ENCODE measurements at regions not wholly inside any gene's neighbourhood (a gene's known extent, or its start where the extent isn't known, plus 50 kb on each side); places are given as distances from the start of the nearest gene placed in this dataset.

- no peak for DNase-seq (ENCODE audit: low spot score)
These were observed 335.4 kb upstream of the MEOX2 start for GRCh38 chr7:16021851-16022250.

DNA sequence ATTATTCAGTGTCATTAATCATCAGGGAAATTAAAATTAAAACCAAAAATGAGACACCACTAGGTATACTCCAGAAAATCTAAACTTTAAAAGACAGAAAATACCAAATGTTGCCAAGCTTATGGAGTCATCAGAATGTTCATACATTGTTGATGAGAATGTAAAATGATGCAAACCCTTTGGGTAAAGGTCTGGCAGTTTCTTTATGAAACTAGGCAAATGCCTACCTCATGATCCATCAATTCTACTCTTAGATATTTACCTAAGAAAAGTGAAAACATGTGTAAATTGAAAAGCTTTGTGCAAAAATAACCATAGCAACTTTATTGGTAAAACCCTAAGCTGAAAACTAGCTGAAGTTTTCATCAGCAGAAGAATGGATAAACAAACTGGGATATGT lies 329.5 kb upstream of the MEOX2 start:
- no peak for DNase-seq (ENCODE audit: low spot score)

DNA sequence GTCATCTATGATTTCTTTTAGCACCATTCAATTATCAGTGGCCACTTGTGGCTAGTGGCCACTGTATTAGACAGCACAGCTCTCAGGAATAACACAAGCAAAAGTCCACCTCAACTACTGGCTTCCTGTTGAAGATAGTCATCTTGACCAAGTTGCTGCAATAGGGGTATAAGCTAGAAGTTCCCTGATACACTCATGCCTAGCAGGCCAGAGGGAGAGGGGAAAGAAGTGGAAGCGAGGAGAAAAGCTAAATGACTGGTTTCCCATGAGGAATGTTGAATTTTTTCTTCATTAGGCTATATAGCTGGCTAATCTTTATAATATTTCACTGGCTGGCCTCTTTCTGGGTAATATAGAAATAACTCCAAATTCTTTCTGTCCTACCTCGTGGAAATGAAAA lies 327.5 kb upstream of the MEOX2 start:
- no peak for DNase-seq (ENCODE audit: low spot score)

- no peak for DNase-seq (ENCODE audit: low spot score)
These were observed 321.4 kb upstream of the MEOX2 start for GRCh38 chr7:16007911-16008310.

GRCh38 chr7:16004702-16005101 lies 318.2 kb upstream of the MEOX2 start:
- no peak for DNase-seq (ENCODE audit: low spot score)

DNA sequence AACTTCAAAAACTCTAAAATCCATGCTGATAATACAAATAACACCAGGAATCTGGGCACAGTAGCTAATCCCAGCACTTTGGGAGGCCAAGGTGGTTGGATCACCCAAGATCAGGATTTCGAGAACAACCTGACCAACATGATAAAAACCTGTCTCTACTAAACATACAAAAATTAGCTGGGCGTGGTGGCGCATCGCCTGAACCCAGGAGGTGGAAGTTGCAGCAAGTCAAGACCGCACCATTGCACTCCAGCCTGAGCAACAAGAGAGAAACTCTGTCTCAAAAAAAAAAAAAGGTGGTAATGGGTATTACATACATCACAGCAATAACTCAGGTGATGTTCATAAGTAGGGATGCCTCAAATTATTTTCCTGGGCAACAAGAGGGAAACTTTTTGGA lies 315.0 kb upstream of the MEOX2 start:
- DNase-seq (ENCODE audit: low spot score), result no peak

DNA sequence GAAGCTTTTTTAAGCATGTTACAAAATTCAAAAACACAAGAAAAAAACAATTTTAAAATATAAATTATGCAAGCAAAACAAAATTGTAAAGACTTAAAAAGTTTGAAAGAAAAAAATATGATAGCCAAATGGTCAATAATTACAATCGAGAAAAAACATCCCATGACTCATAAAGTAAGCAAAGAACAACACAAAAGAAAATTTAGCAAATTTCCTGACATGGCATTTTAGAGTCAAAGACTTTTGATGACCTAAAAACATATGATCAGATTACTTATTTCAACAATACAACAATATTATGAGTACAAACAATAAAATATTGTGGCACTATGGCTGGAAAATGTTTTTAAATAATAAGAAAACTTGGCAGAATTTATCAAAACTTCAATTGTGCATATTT lies 312.1 kb upstream of the MEOX2 start:
- no peak for DNase-seq (ENCODE audit: low spot score)

- no peak for DNase-seq (ENCODE audit: low spot score)
These were observed 308.5 kb upstream of the MEOX2 start for GRCh38 chr7:15995027-15995426.

DNA sequence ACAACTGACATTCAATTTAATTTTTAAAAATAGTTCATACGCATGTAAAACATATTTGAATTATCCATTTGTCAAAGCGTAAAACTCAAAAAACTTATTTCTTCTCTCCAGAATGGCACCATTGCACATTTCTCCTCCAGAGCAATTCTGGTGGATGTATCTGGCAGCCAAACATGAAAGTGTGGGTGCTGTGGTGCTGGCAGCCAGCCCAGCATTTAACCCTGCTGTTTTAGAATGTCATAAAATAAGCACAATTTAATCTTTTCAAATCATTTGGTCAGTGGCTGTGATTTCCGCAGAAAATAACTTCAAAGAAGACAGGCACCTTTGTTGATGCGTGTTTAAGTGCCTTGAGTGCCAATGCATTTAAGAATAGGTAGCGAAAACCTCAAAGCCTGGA lies 302.7 kb upstream of the MEOX2 start:
- DNase-seq (ENCODE audit: low spot score), result no peak

DNA sequence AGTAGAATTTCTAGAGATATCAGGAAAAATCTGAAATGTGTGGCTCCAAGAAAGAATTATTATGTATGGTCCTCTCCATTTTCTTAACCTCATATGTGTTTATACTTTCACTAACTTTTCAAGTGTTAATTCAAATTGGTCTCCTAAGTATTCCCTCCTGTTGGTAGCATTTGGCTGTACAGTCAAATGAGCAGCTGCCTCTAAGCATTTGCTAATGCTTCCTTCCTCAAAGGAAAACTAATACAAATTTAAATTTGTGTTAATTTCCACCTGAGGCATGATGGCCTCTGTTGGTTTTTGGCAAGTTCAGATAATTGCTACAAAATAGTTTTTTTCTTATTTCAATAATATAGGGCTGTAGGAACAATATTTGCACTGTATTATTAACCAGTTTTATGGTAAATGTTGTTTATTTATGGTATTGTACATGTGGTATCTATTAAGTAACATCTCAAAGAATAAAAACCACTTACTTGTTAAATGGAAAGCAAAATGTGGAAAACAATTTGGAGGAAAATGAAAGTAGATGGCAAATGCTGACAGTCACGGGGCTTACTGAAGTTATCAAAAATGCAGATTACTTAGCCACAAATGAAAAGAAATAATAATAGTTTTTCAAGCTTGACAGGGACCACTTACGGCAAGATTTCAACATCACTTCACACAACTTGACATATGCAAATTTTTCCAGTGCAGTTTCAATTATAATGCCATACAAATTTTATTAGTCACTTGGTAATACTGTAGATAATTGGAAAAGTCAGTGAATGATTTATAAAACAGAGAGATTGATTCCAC lies 299.3 kb upstream of the MEOX2 start:
- DNase-seq (ENCODE audit: low spot score), result no peak

DNA sequence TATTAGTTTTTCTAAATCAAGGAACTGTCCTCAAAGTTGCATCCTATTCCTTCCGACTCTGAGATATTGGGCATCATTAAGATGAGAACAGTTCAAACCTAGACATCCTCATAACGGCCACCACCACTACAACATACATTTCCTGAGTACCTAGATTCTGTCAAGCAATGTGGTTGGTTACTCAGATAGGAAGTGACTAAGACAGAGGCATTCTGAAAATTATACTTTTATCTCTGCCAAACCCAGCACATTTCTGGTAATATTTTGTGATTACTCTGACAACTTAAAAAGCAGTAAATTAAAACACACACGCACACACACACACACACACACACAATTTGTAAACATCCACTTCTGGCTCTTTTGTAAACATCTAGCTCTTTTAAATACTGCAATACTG lies 291.2 kb upstream of the MEOX2 start:
- DNase-seq (ENCODE audit: low spot score), result no peak

- DNase-seq (ENCODE audit: low spot score), result no peak
These were observed 286.4 kb upstream of the MEOX2 start for GRCh38 chr7:15972862-15973275.

- DNase-seq (ENCODE audit: low spot score), result no peak
These were observed 281.1 kb upstream of the MEOX2 start for GRCh38 chr7:15967551-15967950.

GRCh38 chr7:15967121-15967520 lies 280.6 kb upstream of the MEOX2 start:
- DNase-seq (ENCODE audit: low spot score), result no peak

- DNase-seq (ENCODE audit: low spot score), result no peak
These were observed 276.7 kb upstream of the MEOX2 start for GRCh38 chr7:15963206-15963605.

GRCh38 chr7:15954671-15955354 lies 268.3 kb upstream of the MEOX2 start:
- no peak for DNase-seq (ENCODE audit: low spot score)

GRCh38 chr7:15950299-15950698 lies 263.8 kb upstream of the MEOX2 start:
- no peak for DNase-seq (ENCODE audit: low spot score)

- no peak for DNase-seq (ENCODE audit: low spot score)
These were observed 261.3 kb upstream of the MEOX2 start for GRCh38 chr7:15947754-15948153.

DNA sequence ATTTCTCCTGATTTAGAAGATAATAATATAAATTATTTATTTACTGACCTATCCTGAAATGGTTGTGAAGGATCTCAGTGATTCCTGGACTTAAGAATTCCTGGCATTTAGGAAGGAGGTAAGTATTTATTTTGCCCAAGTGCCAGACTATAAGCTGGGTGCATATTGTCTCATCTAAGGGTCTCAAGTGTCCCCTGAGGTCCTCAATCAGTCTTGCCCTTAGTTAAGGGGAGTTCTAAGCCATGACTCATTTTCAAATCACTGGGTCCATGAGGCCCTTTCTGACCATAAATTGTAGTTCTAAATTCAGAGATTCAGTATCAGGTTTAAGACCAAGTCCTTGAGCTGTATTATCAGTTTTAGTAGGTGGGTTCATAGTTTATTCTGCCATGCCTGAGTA lies 251.6 kb upstream of the MEOX2 start:
- no peak for DNase-seq (ENCODE audit: low spot score)

DNA sequence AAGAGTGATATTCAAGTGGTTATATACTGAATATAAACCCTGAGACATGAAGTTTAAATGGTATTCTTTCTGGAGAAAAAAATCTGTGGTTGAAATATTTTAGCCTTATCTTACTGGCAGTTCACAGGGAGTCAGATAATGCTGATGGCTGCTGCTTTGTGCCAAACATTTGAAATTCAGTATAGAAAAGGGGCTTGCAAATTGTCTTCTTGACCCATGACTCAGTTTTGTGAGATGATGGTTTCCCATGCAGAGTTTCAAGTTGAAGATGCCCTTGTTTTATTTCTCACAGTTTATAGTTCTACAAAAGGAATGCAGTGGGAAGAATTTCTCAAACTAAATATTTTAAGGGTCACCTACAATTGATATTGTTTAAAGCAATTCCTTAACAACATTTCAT lies 251.1 kb upstream of the MEOX2 start:
- no peak for DNase-seq (ENCODE audit: low spot score)

GRCh38 chr7:15936991-15937390 lies 250.5 kb upstream of the MEOX2 start:
- no peak for DNase-seq (ENCODE audit: low spot score)

GRCh38 chr7:15932318-15932717 lies 245.8 kb upstream of the MEOX2 start:
- DNase-seq (ENCODE audit: low spot score), result no peak

GRCh38 chr7:15929411-15929810 lies 242.9 kb upstream of the MEOX2 start:
- no peak for DNase-seq (ENCODE audit: low spot score)

All from HT-29 (cell line).